ENCODE measurements at regions not wholly inside any gene's neighbourhood (a gene's known extent, or its start where the extent isn't known, plus 50 kb on each side); places are given as distances from the start of the nearest gene placed in this dataset.

DNA sequence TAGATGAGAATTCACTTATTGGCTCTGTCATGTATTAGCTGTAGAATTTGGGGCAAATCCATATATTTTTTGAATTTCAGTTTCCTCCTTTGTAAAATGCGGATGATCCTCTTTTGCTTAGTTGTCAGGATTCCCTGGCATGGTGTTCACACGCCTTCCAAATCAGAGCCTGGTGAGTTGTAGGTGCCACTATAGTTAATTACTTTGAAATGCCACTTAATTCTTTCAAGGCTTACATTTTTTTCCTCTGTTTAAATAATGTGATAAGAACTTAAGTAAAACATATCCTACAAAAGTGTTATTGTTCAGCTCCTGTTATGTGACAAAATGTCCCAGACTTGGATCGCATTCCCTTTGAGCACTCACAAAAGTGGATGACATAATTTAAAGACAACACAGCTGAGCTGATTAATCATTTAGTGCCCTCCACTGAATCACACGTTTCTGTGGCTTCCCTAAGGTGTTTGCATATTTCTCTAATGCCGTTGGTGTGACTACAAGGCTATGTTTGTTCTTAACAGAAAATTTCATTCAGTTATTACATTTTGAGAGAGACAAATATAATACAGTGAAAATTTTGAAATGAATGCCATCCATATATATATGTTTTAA, 471.2 kb upstream of the CHST9 start:
- TF ChIP-seq, protein P1, sequence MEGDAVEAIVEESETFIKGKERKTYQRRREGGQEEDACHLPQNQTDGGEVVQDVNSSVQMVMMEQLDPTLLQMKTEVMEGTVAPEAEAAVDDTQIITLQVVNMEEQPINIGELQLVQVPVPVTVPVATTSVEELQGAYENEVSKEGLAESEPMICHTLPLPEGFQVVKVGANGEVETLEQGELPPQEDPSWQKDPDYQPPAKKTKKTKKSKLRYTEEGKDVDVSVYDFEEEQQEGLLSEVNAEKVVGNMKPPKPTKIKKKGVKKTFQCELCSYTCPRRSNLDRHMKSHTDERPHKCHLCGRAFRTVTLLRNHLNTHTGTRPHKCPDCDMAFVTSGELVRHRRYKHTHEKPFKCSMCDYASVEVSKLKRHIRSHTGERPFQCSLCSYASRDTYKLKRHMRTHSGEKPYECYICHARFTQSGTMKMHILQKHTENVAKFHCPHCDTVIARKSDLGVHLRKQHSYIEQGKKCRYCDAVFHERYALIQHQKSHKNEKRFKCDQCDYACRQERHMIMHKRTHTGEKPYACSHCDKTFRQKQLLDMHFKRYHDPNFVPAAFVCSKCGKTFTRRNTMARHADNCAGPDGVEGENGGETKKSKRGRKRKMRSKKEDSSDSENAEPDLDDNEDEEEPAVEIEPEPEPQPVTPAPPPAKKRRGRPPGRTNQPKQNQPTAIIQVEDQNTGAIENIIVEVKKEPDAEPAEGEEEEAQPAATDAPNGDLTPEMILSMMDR (IDR thresholded peaks at IDR 0.05): no peak
- no peak for TF ChIP-seq POLR2A (IDR thresholded peaks at IDR 0.05)

Measured in lower leg skin (tissue), 3 donors.